Gastroesophageal sphincter (tissue), 3 donors: ENCODE measurements at regions not wholly inside any gene's neighbourhood (a gene's known extent, or its start where the extent isn't known, plus 50 kb on each side); places are given as distances from the start of the nearest gene placed in this dataset.

Source experiments
- EP300 ChIP-seq: sonication (generic); formaldehyde crosslinking; IDR thresholded peaks from one replicate; pipeline ENCODE4 v1.6.1; 2017; ENCODE audit warnings: antibody characterized with exemption, mild to moderate bottlenecking
- POLR2A ChIP-seq, 2 donors: fragments of 450-650 bp; IDR thresholded peaks; one replicate each; pipeline ENCODE4 v1.6.1; 2017; ENCODE audit warnings: antibody characterized with exemption in 2 of 2, mild to moderate bottlenecking in 2 of 2, moderate library complexity in 1 of 2
- POLR2AphosphoS5 ChIP-seq: sonication (generic); formaldehyde crosslinking; IDR thresholded peaks from one replicate; pipeline ENCODE4 v1.6.1; 2017; ENCODE audit warnings: antibody characterized with exemption
- TF ChIP-seq, protein P1 (sequence below), 4 experiments: fragments of 200-600 bp in 2 of 4; fragments of 450-650 bp in 2 of 4; sonication (generic) in 1 of 4; IDR thresholded peaks; one replicate each; pipeline ENCODE4 v1.5.1; 2017 to 2019; ENCODE audit warnings: antibody characterized with exemption in 4 of 4, mild to moderate bottlenecking in 2 of 4, moderate library complexity in 2 of 4

DNA sequence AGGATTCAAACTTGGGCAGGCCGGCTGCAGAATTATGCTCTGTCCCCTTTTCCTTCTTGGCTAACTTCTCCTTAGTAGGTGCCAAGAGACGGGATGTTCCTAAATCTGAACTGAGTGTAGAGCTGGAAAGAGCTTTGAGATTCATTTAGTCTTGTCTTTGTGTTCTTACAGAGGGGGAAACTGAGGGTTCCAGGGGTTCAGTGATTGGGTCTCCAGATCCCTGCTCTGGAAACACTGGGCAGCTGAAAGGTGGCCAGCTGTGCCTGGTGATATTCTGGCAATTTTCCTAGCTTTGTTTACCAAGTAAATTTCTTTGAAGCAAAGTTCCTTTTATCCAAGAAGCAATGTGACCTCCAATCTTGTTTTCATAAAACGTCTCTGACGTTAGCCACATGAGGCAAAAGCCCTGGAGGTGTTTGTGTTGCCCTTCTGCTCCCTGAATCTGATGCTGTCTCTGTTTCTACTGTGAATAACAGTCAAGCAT lies 288.7 kb downstream of the ZSWIM6 start:
- TF ChIP-seq POLR2A (IDR thresholded peaks at IDR 0.05) (no peak), EP300 (no peak), POLR2AphosphoS5 (peak; percentile 87)
- TF ChIP-seq, protein P1, sequence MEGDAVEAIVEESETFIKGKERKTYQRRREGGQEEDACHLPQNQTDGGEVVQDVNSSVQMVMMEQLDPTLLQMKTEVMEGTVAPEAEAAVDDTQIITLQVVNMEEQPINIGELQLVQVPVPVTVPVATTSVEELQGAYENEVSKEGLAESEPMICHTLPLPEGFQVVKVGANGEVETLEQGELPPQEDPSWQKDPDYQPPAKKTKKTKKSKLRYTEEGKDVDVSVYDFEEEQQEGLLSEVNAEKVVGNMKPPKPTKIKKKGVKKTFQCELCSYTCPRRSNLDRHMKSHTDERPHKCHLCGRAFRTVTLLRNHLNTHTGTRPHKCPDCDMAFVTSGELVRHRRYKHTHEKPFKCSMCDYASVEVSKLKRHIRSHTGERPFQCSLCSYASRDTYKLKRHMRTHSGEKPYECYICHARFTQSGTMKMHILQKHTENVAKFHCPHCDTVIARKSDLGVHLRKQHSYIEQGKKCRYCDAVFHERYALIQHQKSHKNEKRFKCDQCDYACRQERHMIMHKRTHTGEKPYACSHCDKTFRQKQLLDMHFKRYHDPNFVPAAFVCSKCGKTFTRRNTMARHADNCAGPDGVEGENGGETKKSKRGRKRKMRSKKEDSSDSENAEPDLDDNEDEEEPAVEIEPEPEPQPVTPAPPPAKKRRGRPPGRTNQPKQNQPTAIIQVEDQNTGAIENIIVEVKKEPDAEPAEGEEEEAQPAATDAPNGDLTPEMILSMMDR (IDR thresholded peaks at IDR 0.05) = no peak
